GM18519 (cell line): ENCODE measurements at regions not wholly inside any gene's neighbourhood (a gene's known extent, or its start where the extent isn't known, plus 50 kb on each side); places are given as distances from the start of the nearest gene placed in this dataset.

Source experiments
- ATAC-seq: cut with Tn5 transposase; IDR thresholded peaks from one replicate; pipeline ENCODE4 v1.9.1; 2021; ENCODE audit warnings: mild to moderate bottlenecking, moderate library complexity; ENCODE audit not compliant: unreplicated experiment, low FRiP score

DNA sequence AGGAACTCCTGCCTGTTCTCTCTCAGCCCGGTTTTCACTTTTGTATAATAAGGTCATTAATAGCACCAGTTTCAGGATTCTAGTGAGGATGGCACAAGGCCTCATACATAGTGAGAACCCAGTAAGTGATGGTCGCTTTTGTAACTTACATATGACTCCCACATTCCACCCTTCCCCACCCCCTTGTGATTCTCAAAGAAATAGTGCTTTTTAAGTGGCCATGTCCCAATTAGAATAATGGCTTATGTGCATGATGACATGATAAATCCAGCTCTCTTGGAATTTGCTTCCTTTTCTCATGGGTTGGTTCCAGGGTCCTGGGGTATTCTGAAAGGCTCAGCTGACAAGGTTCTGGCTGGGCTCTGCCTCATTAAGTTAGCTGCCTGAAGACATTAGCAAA lies 189.9 kb downstream of the URB2 start:
- ATAC-seq: no peak

- ATAC-seq: no peak
Measured at GRCh38 chr1:229817936-229818335, 191.9 kb downstream of the URB2 start.

DNA sequence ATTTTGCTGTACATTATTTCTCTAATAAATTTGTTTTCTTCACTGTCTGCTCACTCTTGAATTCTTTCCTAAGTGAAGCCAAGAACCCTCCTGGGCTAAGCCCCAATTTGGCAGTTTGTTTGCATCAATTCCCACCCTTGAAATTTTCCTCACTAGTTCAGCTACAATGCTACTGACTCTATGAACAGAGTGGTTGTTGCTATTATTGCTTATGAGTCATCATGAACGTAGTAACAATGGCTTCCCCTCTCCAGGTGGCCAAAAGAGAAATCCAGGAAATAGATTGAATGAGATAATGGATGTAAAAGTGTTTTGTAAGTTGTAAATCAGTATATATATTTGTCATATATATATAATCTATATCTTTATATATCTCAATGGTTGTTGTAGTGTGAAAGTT lies 193.0 kb downstream of the URB2 start:
- ATAC-seq: no peak

DNA sequence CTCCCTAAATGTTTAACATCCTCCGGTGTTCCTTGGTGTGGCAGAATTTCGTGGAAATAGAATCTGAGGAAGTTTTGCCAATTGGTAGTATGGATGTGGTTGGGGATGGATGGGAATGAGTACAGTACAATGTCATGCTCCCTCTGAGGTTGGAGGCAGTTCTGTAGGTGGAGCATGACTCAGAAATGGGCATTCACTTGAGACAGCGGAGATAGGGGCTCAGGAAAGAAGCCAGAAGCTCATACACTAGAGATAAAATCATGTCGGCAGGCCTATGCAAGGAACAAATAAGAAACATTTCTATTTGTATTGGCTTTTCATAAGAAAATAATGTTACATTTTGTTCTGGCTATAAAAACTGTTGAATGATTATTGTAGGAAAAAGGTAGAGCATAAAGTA lies 196.0 kb downstream of the URB2 start:
- ATAC-seq: no peak

DNA sequence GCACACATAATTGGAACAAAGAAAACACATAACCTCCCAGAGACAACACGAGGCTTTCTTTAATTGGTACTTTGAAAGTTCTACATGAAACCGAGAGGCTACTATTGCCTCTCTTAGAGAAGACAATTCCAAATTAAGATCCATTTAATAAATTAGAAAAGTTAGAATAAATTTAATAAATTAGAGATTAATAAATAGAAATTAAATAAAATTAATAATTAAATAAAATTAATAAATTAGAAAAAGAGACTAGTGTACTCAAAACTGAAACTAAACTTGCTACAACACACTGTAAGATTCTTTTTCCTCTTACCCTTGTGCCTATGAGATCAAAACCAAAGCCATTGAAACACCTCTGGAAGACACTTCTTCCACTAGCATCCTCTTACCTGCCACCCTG lies 199.0 kb downstream of the URB2 start:
- no peak for ATAC-seq

- no peak for ATAC-seq
Measured at GRCh38 chr1:229828461-229828860, 202.4 kb downstream of the URB2 start.

GRCh38 chr1:229832695-229833094 lies 206.6 kb downstream of the URB2 start:
- no peak for ATAC-seq

DNA sequence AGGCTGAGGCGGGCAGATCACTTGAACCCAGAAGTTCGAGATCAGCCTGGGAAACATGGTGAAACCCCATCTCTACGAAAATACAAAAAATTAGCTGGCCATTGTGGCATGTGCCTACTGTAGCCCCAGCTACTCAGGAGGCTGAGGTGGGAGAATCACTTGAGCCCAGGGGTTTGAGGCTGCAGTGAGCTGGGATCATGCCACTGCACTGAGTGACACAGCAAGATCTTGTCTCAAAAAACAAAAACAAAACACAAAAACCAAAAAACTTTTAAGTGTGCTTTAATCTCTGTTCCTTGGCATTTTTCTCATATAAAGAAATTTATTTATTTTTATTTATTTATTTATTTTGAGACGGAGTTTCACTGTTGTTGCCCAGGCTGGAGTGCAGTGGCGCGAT lies 208.2 kb downstream of the URB2 start:
- no peak for ATAC-seq

GRCh38 chr1:229835226-229835625 lies 209.2 kb downstream of the URB2 start:
- no peak for ATAC-seq

- ATAC-seq: no peak
Measured at GRCh38 chr1:229836324-229836723, 210.3 kb downstream of the URB2 start.

DNA sequence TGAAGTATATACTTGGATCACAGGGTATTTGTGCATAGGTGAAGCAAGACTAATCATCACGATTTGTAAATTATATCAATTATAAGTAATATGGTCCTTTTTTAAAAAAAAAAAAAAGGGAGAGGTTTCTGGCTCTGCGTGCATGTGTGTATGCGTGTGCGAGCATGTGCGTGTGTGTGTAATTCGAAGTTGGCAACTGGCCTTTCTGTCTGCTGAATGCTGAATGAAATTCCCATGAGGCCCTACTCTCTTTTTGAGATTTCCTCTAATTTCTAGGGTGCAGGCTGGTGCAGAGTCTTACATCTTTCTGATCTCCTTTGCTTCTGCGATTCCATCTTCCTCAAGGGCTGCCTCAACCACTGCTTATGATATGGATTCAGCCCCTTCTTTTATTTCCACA lies 212.2 kb downstream of the URB2 start:
- ATAC-seq: no peak

DNA sequence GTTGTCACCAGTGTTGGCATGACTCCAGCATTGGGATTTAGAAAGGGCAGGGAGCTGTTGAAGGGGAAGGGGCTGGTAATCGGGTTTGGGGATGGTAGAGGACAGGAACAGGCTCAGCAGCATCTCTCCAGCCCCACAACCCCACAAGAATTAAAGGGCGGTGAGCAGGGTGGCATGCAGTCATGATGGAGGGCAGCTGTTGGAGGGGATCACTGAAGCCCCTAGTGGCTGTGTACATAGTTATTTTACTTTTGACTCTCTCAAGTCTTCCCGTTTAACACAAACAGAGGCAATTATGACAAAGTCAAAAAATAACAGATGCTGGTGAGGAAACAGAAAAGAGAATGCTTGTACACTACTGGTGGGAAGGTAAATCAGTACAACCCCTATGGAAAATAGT lies 213.8 kb downstream of the URB2 start:
- no peak for ATAC-seq

GRCh38 chr1:229841230-229841629 lies 215.2 kb downstream of the URB2 start:
- ATAC-seq: no peak

DNA sequence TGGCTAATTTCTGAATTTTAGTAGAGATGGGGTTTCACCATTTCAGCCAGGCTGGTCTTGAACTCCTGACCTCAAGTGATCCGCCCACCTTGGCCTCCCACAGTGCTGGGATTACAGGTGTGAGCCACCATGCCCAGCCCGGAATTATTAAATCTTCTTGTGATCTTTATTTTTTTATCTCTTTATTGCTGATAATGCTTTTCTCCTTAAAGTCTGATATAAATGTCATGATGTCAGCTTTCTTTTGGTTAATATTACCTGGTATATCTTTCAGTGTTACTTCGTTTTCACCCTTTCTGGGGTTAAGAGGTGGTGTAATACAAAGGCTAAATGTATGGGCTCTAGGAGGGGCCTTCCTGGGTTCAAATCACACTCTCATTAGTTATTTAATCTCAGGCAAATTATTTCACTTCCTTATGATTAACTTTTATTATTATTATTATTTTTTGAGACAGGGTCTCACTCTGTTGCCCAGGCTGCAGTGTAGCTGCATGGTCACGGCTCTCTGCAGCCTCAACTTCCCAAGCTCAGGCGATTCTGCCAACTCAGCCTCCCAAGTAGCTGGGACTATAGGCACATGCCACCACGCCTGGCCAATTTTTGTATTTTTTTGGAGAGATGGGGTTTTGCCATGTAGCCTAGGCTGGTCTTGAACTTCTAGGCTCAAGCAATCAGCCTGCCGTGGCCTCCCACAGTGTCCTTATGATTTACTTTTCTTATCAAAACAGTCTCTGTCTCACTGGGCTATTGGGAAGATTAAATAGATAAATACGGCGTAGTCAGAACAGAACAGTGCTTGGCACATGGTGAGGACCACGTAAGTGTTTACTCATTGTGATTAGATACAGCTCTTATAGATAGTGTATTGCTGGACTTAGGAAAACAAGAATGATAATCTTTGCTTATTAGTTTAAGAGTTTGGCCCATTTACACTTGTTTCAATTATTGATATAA lies 216.5 kb downstream of the URB2 start:
- ATAC-seq: no peak

GRCh38 chr1:229843627-229844238 lies 217.7 kb downstream of the URB2 start:
- ATAC-seq: no peak

DNA sequence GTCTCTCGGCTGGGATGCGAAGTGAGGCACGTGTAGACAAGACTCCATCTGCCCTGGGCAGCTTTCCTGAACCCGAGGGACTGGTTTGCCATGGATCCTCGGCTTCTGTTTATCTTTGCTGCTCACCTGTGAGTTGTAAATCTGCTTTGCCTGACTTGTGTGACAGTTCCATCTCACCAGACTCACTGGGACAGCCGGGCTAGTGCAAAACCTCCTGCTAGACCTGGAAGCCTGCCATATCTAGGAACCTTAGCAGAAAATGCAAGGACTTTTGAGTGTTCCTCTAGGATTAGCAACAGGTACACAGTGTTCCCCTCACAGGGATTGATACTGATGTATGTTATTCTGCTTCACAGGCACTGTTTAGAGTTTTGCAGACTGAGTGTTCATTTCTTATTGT lies 218.6 kb downstream of the URB2 start:
- ATAC-seq: no peak

GRCh38 chr1:229845410-229846138 lies 219.5 kb downstream of the URB2 start:
- no peak for ATAC-seq

GRCh38 chr1:229846351-229846750 lies 220.3 kb downstream of the URB2 start:
- ATAC-seq: no peak

- no peak for ATAC-seq
Measured at GRCh38 chr1:229848752-229849677, 218.0 kb upstream of the GALNT2 start.

DNA sequence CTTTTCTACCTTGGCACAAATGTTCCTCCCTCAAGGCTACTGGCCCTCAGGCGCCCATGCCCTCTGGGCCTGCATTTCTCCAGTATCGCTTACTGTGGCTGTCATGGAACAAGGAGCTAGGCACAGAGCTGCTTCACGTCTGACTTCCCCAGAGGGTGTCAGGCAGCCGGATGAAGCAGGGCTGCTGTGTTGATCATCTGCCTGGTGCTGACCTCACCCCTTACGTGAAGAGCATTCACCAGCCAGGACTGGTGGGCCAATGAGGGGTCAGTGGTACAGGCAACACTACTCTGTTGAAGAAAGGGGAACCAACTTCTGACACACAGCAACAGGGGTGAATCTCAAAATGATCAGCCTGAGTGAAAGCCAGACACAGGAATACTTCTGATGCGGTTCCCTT lies 215.5 kb upstream of the GALNT2 start:
- ATAC-seq: no peak
